ENCODE measurements at regions not wholly inside any gene's neighbourhood (a gene's known extent, or its start where the extent isn't known, plus 50 kb on each side); places are given as distances from the start of the nearest gene placed in this dataset.

- ChIA-PET CTCF (no interaction called here), POLR2A (no interaction called here)
- DNase-seq (ENCODE audit: extremely low spot score) = no peak
- TF ChIP-seq TARDBP (IDR thresholded peaks at IDR 0.05) (no peak), SUZ12 (IDR thresholded peaks at IDR 0.05) (no peak), ELF4 (IDR thresholded peaks at IDR 0.05) (no peak), PKNOX1 (IDR thresholded peaks at IDR 0.05) (no peak), HDGF (IDR thresholded peaks at IDR 0.05; ENCODE audit: borderline replicate concordance) (no peak), CTBP1 (IDR thresholded peaks at IDR 0.05; ENCODE audit: borderline replicate concordance) (no peak), NFRKB (IDR thresholded peaks at IDR 0.05) (no peak), BHLHE40 (IDR thresholded peaks at IDR 0.05; ENCODE audit: borderline replicate concordance) (no peak), FOXA1 (IDR thresholded peaks at IDR 0.05) (no peak), L3MBTL2 (conservative IDR thresholded peaks at IDR 0.05) (no peak), SP1 (IDR thresholded peaks at IDR 0.05) (no peak), FOXM1 (IDR thresholded peaks at IDR 0.05; ENCODE audit: borderline replicate concordance) (no peak), ARNT (IDR thresholded peaks at IDR 0.05) (no peak)
Observed at GRCh38 chr11:38952698-38953097, 2354.7 kb upstream of the RAG2 start.

DNA sequence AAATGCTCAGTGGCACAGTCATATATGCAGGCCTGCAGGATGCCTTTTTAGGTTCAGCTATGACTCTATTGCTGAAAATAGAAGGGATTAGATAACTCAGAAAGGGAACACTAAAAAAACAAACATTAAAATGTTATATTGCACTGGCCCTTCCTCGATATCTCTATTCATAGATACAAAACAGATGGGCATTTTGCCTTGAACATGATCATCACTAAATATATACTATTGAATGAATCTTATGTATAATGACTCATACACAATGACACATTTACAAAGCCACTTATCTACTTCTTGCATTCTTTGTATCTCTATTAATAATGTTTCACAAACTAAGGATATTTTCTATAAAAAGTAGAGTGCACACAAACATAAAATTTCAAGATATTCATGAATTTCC, 2352.8 kb upstream of the RAG2 start:
- ChIA-PET POLR2A (no interaction called here), CTCF (no interaction called here)
- TF ChIP-seq BHLHE40 (IDR thresholded peaks at IDR 0.05; ENCODE audit: borderline replicate concordance) = no peak
- TF ChIP-seq CTBP1 (IDR thresholded peaks at IDR 0.05; ENCODE audit: borderline replicate concordance) = no peak
- no peak for TF ChIP-seq SUZ12 (IDR thresholded peaks at IDR 0.05)
- no peak for TF ChIP-seq SP1 (IDR thresholded peaks at IDR 0.05)
- no peak for TF ChIP-seq FOXM1 (IDR thresholded peaks at IDR 0.05; ENCODE audit: borderline replicate concordance)
- TF ChIP-seq ZNF384 (IDR thresholded peaks at IDR 0.05) = no peak
- no peak for TF ChIP-seq ARNT (IDR thresholded peaks at IDR 0.05)
- TF ChIP-seq HDGF (IDR thresholded peaks at IDR 0.05; ENCODE audit: borderline replicate concordance) = no peak
- no peak for TF ChIP-seq LEF1 (IDR thresholded peaks at IDR 0.05; ENCODE audit: borderline replicate concordance)
- no peak for TF ChIP-seq FOXK2 (IDR thresholded peaks at IDR 0.05)
- TF ChIP-seq ELF4 (IDR thresholded peaks at IDR 0.05) = no peak
- no peak for TF ChIP-seq FOXA1 (IDR thresholded peaks at IDR 0.05)
- no peak for TF ChIP-seq TARDBP (IDR thresholded peaks at IDR 0.05)
- TF ChIP-seq L3MBTL2 (conservative IDR thresholded peaks at IDR 0.05) = no peak
- DNase-seq (ENCODE audit: extremely low spot score) = no peak

DNA sequence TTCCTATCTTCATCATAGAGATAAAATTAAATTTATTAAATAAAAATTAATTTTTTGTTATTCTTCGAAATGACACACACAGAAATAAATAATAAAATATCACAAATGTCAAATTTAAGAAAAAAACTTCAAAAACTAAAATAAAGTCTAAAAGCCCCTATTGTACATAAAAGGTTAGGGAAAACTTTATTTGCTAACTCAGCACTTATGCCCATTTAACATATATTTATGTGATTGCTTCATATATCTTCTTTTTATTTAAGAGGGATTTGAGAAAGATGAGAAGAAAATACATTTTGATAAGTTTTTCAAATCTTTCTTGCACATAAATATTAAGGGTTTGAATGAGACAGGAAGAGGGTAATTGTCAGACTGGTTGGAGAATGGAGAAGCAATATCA, 2350.4 kb upstream of the RAG2 start:
- ChIA-PET POLR2A (no interaction called here), CTCF (interaction anchor here (0.7 kb wide), 1 partner anchor 207 kb away, joined by 3 read pairs; no protein-coding TSS in a partner anchor)
- TF ChIP-seq ARNT (IDR thresholded peaks at IDR 0.05) = no peak
- DNase-seq (ENCODE audit: extremely low spot score) = no peak

GRCh38 chr11:38937709-38938108, 2339.7 kb upstream of the RAG2 start:
- POLR2A ChIA-PET = no interaction called here
- no peak for DNase-seq (ENCODE audit: extremely low spot score)
- TF ChIP-seq L3MBTL2 (conservative IDR thresholded peaks at IDR 0.05) (no peak), LEF1 (IDR thresholded peaks at IDR 0.05; ENCODE audit: borderline replicate concordance) (no peak), SUZ12 (IDR thresholded peaks at IDR 0.05) (no peak), FOXA1 (IDR thresholded peaks at IDR 0.05) (no peak), ARNT (IDR thresholded peaks at IDR 0.05) (no peak), PKNOX1 (IDR thresholded peaks at IDR 0.05) (no peak), ZNF384 (IDR thresholded peaks at IDR 0.05) (no peak), FOXM1 (IDR thresholded peaks at IDR 0.05; ENCODE audit: borderline replicate concordance) (no peak), ELF4 (IDR thresholded peaks at IDR 0.05) (no peak), FOXK2 (IDR thresholded peaks at IDR 0.05) (no peak), NFRKB (IDR thresholded peaks at IDR 0.05) (no peak), SP1 (IDR thresholded peaks at IDR 0.05) (no peak), CTBP1 (IDR thresholded peaks at IDR 0.05; ENCODE audit: borderline replicate concordance) (no peak), TARDBP (IDR thresholded peaks at IDR 0.05) (no peak), BHLHE40 (IDR thresholded peaks at IDR 0.05; ENCODE audit: borderline replicate concordance) (no peak), HDGF (IDR thresholded peaks at IDR 0.05; ENCODE audit: borderline replicate concordance) (no peak)

DNA sequence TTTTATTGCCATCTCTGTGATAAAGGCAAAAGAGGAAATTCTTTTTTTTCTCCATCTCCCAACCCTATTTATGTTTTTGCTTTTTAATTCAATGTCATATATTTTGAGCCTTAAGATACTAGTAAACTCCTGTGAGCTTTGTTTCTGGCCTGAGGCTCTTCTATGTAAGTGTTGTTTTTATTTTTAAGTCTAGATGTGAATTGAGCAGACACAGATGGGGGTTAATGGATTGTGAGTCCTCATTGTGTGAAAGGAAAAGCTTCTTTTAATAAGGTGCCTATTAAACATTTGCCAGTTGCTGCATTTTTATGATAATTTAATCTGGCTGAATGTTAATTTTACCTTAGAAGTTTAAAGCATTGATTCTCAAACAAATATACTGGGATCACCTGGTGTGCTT, 2337.9 kb upstream of the RAG2 start:
- DNase-seq (ENCODE audit: extremely low spot score) = no peak
- ChIA-PET POLR2A (no interaction called here), CTCF (no interaction called here)
- TF ChIP-seq SUZ12 (IDR thresholded peaks at IDR 0.05) (no peak), CTBP1 (IDR thresholded peaks at IDR 0.05; ENCODE audit: borderline replicate concordance) (no peak), HDGF (IDR thresholded peaks at IDR 0.05; ENCODE audit: borderline replicate concordance) (no peak), FOXK2 (IDR thresholded peaks at IDR 0.05) (no peak), PKNOX1 (IDR thresholded peaks at IDR 0.05) (no peak), NFRKB (IDR thresholded peaks at IDR 0.05) (no peak), BHLHE40 (IDR thresholded peaks at IDR 0.05; ENCODE audit: borderline replicate concordance) (no peak), LEF1 (IDR thresholded peaks at IDR 0.05; ENCODE audit: borderline replicate concordance) (no peak), TARDBP (IDR thresholded peaks at IDR 0.05) (no peak), SP1 (IDR thresholded peaks at IDR 0.05) (no peak), ARNT (IDR thresholded peaks at IDR 0.05) (no peak), L3MBTL2 (conservative IDR thresholded peaks at IDR 0.05) (no peak), ELF4 (IDR thresholded peaks at IDR 0.05) (no peak), ZNF384 (IDR thresholded peaks at IDR 0.05) (no peak)

More at GRCh38 chr11:38937709-38938108, 2339.7 kb upstream of the RAG2 start:
- CTCF ChIA-PET = no interaction called here

DNA sequence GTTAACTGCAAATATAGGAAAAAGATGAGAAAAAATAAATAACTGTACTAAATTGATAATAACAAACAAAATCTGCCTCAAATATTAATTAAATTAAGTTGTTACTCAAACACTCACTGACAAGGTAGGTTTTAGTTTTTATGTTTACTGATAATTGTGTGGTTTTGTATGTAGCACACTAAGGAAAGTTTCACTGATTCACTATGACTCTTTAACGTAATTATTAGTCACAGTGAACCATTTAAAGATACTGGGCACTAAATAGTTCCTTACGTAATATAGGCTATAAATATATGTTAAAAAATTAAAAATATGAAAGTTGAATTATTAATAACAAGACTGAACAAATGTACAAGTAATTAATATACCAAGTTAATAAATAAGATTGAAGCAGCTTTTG, 2330.0 kb upstream of the RAG2 start:
- POLR2A ChIA-PET = no interaction called here
- no peak for TF ChIP-seq L3MBTL2 (conservative IDR thresholded peaks at IDR 0.05)
- TF ChIP-seq SUZ12 (IDR thresholded peaks at IDR 0.05) = no peak
- no peak for TF ChIP-seq ELF4 (IDR thresholded peaks at IDR 0.05)
- TF ChIP-seq ARNT (IDR thresholded peaks at IDR 0.05) = no peak
- TF ChIP-seq LEF1 (IDR thresholded peaks at IDR 0.05; ENCODE audit: borderline replicate concordance) = no peak
- no peak for DNase-seq (ENCODE audit: extremely low spot score)
- CTCF ChIA-PET = no interaction called here
